ENCODE measurements at regions not wholly inside any gene's neighbourhood (a gene's known extent, or its start where the extent isn't known, plus 50 kb on each side); places are given as distances from the start of the nearest gene placed in this dataset.

DNA sequence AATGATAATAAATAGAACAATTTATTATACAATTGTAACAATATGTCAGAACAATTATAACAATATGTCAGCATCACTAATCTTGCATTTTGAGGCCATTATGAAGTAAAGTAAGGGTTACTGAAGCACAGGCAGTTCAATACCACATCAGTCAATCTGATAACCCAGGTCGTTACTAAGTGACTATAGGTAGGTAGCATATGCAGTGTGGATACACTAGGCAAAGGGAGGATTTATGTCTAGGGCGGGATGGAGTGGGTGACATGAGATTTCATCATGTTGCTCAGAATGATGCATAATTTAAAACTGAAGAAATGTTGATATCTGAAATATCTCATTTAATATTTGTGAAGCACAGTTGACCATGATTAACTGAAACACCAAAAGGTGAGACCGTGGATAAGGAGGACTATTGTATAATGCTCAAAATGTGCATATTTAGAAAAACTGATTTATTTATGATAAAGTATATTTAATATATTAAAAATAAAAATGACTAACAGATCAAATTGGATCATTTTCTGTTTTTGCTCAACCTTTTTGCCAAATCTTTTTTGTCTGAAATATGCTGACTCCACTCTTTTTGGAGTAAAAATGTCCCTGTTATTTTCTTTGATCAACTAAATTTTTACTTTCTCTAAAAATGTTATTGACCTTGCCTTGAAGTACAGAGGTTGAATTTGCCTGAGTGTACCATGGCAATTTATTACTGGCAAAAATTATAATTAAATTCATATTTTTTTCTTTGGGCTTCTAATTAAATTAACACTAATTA, 1189.4 kb upstream of the USP15 start:
- DNase-seq (ENCODE audit: low spot score): no peak
- Histone ChIP-seq H4K20me1 (ENCODE audit: insufficient read depth, poor library complexity, severe bottlenecking) (no peaks in the 10 kb centered on the region), H3K79me2 (no peaks in the 10 kb centered on the region), H3K9me3 (ENCODE audit: low read depth) (no peaks in the 10 kb centered on the region), H3K4me3 (no peak overlapping the region), H3K4me2 (no peak overlapping the region), H3K27me3 (no peaks in the 10 kb centered on the region), H3K36me3 (replicated peaks; ENCODE audit: insufficient read depth, low read depth) (no peaks in the 10 kb centered on the region), H3K4me1 (ENCODE audit: insufficient read depth) (no peaks in the 10 kb centered on the region), H2AFZ (no peak overlapping the region), H3K9me2 (replicated peaks; ENCODE audit: insufficient read depth) (no peaks in the 10 kb centered on the region), H3K27ac (no peak overlapping the region)
- TF ChIP-seq, protein P1, sequence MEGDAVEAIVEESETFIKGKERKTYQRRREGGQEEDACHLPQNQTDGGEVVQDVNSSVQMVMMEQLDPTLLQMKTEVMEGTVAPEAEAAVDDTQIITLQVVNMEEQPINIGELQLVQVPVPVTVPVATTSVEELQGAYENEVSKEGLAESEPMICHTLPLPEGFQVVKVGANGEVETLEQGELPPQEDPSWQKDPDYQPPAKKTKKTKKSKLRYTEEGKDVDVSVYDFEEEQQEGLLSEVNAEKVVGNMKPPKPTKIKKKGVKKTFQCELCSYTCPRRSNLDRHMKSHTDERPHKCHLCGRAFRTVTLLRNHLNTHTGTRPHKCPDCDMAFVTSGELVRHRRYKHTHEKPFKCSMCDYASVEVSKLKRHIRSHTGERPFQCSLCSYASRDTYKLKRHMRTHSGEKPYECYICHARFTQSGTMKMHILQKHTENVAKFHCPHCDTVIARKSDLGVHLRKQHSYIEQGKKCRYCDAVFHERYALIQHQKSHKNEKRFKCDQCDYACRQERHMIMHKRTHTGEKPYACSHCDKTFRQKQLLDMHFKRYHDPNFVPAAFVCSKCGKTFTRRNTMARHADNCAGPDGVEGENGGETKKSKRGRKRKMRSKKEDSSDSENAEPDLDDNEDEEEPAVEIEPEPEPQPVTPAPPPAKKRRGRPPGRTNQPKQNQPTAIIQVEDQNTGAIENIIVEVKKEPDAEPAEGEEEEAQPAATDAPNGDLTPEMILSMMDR (IDR thresholded peaks at IDR 0.05; ENCODE audit: poor library complexity): no peak
- no peak for TF ChIP-seq EZH2 (IDR thresholded peaks at IDR 0.05; ENCODE audit: borderline replicate concordance)
- TF ChIP-seq EZH2phosphoT487 (IDR thresholded peaks at IDR 0.05; ENCODE audit: low read depth, severe bottlenecking, unreplicated experiment): no peak
- 65% methylated on average over 3 of the region's 3 CpGs for WGBS (ENCODE audit: low lambda C conversion rate, missing lambda C conversion rate)

DNA sequence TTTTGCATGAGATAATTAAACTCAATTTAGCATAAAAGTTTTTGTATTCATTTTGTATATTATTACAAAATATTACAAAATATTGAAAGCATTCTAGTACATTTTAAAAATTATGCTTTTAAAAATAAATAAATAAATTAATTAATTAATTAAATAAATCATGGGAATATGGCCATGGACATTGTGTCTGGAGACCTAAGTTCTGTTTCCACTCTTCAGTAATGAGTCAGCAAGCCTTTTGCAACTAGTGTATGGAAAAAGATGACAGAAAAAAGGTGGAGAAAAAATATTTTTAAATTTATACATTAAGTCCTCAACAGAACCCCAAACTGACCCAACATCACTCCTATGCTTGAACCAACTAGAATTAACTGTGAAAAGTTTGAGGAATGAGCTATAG, 1187.5 kb upstream of the USP15 start:
- H4K20me1 ChIP-seq (ENCODE audit: insufficient read depth, poor library complexity, severe bottlenecking): no peaks in the 10 kb centered on the region
- no peaks in the 10 kb centered on the region for H3K4me1 ChIP-seq (ENCODE audit: insufficient read depth)
- no peak overlapping the region for H3K4me3 ChIP-seq
- H3K79me2 ChIP-seq: no peaks in the 10 kb centered on the region
- no peaks in the 10 kb centered on the region for H3K27me3 ChIP-seq
- DNase-seq (ENCODE audit: low spot score): no peak
- no peak overlapping the region for H3K4me2 ChIP-seq
- H2AFZ ChIP-seq: no peak overlapping the region
- no peaks in the 10 kb centered on the region for H3K36me3 ChIP-seq (replicated peaks; ENCODE audit: insufficient read depth, low read depth)
- H3K27ac ChIP-seq: no peak overlapping the region
- H3K9me3 ChIP-seq (ENCODE audit: low read depth): no peaks in the 10 kb centered on the region
- TF ChIP-seq EZH2 (IDR thresholded peaks at IDR 0.05; ENCODE audit: borderline replicate concordance) (no peak), EZH2phosphoT487 (IDR thresholded peaks at IDR 0.05; ENCODE audit: low read depth, severe bottlenecking, unreplicated experiment) (no peak)
- TF ChIP-seq, protein P1 (IDR thresholded peaks at IDR 0.05; ENCODE audit: poor library complexity): no peak
- H3K9me2 ChIP-seq (replicated peaks; ENCODE audit: insufficient read depth): no peaks in the 10 kb centered on the region

DNA sequence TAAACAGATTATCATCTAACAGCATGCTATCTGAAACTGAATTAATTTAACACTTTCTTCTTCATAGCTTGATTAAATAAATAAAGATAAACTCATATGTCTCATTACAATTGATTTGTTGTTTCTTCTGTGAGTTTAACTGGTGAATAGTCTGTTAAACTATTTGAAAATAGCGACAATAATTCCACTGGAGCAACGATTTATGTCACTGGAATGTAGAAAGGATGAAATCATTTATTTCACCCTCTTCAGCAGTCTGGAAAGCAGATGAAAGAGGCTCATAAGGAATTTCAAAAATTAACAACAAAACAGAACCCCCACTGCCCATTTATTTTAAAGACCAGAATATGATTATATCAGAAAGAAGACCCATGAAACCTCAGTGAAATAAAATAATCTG, 1165.1 kb upstream of the USP15 start:
- Histone ChIP-seq H3K4me3 (no peak overlapping the region), H3K9me2 (replicated peaks; ENCODE audit: insufficient read depth) (no peaks in the 10 kb centered on the region), H4K20me1 (ENCODE audit: insufficient read depth, poor library complexity, severe bottlenecking) (no peaks in the 10 kb centered on the region), H2AFZ (no peak overlapping the region), H3K36me3 (replicated peaks; ENCODE audit: insufficient read depth, low read depth) (no peaks in the 10 kb centered on the region), H3K4me1 (ENCODE audit: insufficient read depth) (no peaks in the 10 kb centered on the region), H3K4me2 (no peak overlapping the region), H3K27ac (no peak overlapping the region), H3K79me2 (no peaks in the 10 kb centered on the region), H3K9me3 (ENCODE audit: low read depth) (no peaks in the 10 kb centered on the region), H3K27me3 (no peaks in the 10 kb centered on the region)
- 73% methylated on average over 2 of the region's 2 CpGs for WGBS (ENCODE audit: low lambda C conversion rate, missing lambda C conversion rate)
- no peak for DNase-seq (ENCODE audit: low spot score)
- TF ChIP-seq, protein P1 (IDR thresholded peaks at IDR 0.05; ENCODE audit: poor library complexity): no peak
- TF ChIP-seq EZH2phosphoT487 (IDR thresholded peaks at IDR 0.05; ENCODE audit: low read depth, severe bottlenecking, unreplicated experiment): no peak
- TF ChIP-seq EZH2 (IDR thresholded peaks at IDR 0.05; ENCODE audit: borderline replicate concordance): no peak

Data from hepatocyte (in vitro differentiated cells).